ENCODE measurements at regions not wholly inside any gene's neighbourhood (a gene's known extent, or its start where the extent isn't known, plus 50 kb on each side); places are given as distances from the start of the nearest gene placed in this dataset.
"Not testable (repeated sequence)": the region's sequence is repeated elsewhere in the genome, so short reads cannot be mapped to it uniquely, and the experiment has no call there.

DNA sequence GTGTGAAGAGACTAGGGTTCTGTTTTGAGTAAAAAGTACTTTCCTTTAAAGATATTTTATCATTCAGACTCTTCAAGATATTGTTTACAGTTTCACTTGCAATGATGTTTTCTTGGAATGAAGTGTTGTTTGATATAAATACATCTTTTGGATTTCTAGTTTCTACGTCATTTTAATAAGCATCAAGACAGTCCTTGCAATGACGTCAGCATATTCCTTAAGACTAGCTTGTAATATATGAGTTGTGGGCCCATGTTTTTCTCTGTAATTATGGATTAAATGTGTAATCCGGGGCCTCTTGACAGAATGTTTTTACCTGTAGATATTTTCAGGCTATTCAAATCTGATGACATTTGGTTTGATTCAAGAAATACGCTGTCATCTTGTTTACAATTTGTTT lies 66.1 kb downstream of the RBMX2 start:
- Histone ChIP-seq H3K27me3 (ENCODE audit: control insufficient read depth in 1 of 2, insufficient read depth in 2 of 2, low read length in 2 of 2) (no peaks in the 10 kb centered on the region), H3K27ac (ENCODE audit: low read depth in 2 of 2, low read length in 1 of 2) (no peak overlapping the region), H3K36me3 (ENCODE audit: control insufficient read depth in 2 of 2, insufficient read depth in 2 of 2, low read length in 1 of 2) (no peaks in the 10 kb centered on the region), H3K4me3 (ENCODE audit: low read depth in 1 of 2, low read length in 2 of 2) (no peak overlapping the region), H3K9me3 (ENCODE audit: control insufficient read depth in 2 of 2, insufficient read depth in 1 of 2, low read depth in 1 of 2, low read length in 1 of 2) (no peaks in the 10 kb centered on the region), H3K4me1 (ENCODE audit: control insufficient read depth in 2 of 2, insufficient read depth in 2 of 2, low read length in 1 of 2) (no peaks in the 10 kb centered on the region)
- 84 to 85% methylated on average over 4 of the region's 4 CpGs for WGBS, 2 donors

DNA sequence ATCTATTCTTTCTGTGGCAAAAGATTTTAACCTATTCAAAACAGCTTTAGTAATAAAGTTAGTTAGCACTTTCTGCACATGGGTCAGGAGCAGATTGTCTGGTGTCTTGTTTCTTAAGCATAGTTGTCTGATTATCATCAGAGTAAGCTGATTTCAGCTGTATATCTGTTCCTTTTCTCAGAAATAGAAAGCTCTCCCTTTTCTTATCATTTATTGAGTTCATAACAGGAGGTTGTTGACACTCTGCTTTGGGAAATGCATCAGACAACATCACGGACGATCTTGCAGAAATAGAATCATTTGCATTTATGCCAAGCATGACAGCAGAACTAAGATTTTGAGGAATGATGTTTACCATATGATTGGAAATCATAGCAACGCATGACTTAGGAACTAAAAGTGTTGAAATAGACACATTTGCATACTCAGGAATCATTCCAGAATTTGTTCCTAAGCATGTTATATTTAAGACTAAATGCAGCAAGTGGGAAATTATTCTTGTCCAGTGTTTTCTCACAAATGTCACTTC lies 66.7 kb downstream of the RBMX2 start:
- Histone ChIP-seq H3K4me1 (ENCODE audit: control insufficient read depth in 2 of 2, insufficient read depth in 2 of 2, low read length in 1 of 2) (no peaks in the 10 kb centered on the region), H3K36me3 (ENCODE audit: control insufficient read depth in 2 of 2, insufficient read depth in 2 of 2, low read length in 1 of 2) (no peaks in the 10 kb centered on the region), H3K4me3 (ENCODE audit: low read depth in 1 of 2, low read length in 2 of 2) (no peak overlapping the region), H3K9me3 (ENCODE audit: control insufficient read depth in 2 of 2, insufficient read depth in 1 of 2, low read depth in 1 of 2, low read length in 1 of 2) (no peaks in the 10 kb centered on the region), H3K27me3 (ENCODE audit: control insufficient read depth in 1 of 2, insufficient read depth in 2 of 2, low read length in 2 of 2) (no peaks in the 10 kb centered on the region), H3K27ac (ENCODE audit: low read depth in 2 of 2, low read length in 1 of 2) (no peak overlapping the region)
- WGBS, 2 donors = 62 to 69% methylated on average over 3 of the region's 3 CpGs

DNA sequence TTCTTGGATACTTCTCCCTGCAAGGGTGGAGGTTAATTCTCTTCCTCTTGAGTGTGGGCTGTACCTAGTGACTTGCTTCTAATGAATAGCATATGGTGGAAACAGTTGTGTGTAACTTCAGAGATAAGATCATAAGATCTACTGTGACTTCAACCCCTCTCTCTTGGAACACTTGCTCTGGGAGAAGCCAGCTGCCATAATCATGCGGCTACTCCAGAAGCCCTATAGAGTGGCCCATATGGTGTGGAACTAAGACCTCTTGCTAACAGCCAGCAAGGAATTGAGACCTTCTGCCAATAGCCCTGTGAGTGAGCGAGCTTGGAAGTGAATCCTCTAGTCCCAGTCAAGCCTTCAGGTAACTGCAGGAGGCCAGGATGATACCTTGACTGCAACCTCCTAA lies 81.1 kb downstream of the RBMX2 start:
- no peaks in the 10 kb centered on the region for H3K36me3 ChIP-seq (ENCODE audit: control insufficient read depth in 2 of 2, insufficient read depth in 2 of 2, low read length in 1 of 2)
- H3K27me3 ChIP-seq (ENCODE audit: control insufficient read depth in 1 of 2, insufficient read depth in 2 of 2, low read length in 2 of 2) = no peaks in the 10 kb centered on the region
- H3K4me3 ChIP-seq (ENCODE audit: low read depth in 1 of 2, low read length in 2 of 2) = no peak overlapping the region
- no peaks in the 10 kb centered on the region for H3K9me3 ChIP-seq (ENCODE audit: control insufficient read depth in 2 of 2, insufficient read depth in 1 of 2, low read depth in 1 of 2, low read length in 1 of 2)
- H3K4me1 ChIP-seq (ENCODE audit: control insufficient read depth in 2 of 2, insufficient read depth in 2 of 2, low read length in 1 of 2) = no peaks in the 10 kb centered on the region
- H3K27ac ChIP-seq (ENCODE audit: low read depth in 2 of 2, low read length in 1 of 2) = no peak overlapping the region
- 69 to 80% methylated on average over 2 of the region's 2 CpGs for WGBS, 2 donors

DNA sequence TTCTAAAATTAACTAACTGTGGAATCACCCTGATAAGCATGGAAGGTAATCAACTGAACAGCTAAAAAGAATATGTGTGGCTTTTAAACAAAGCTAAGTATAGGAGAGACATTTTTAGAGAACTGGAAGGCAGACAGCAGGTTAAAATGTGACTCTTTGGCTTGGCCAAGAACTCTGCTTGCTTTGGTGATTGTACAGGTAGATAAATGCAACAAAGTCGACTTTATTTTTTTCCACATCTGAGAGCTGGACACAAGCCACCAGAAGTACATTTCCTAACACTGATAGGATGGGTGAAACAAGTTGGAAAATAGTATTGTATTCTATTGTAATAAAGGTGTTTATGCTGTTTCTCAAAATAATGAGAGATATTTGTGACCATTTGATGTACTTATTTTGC lies 84.1 kb downstream of the RBMX2 start:
- Histone ChIP-seq H3K27ac (ENCODE audit: low read depth in 2 of 2, low read length in 1 of 2) (no peak overlapping the region), H3K27me3 (ENCODE audit: control insufficient read depth in 1 of 2, insufficient read depth in 2 of 2, low read length in 2 of 2) (no peaks in the 10 kb centered on the region), H3K9me3 (ENCODE audit: control insufficient read depth in 2 of 2, insufficient read depth in 1 of 2, low read depth in 1 of 2, low read length in 1 of 2) (no peaks in the 10 kb centered on the region), H3K4me1 (ENCODE audit: control insufficient read depth in 2 of 2, insufficient read depth in 2 of 2, low read length in 1 of 2) (no peaks in the 10 kb centered on the region), H3K36me3 (ENCODE audit: control insufficient read depth in 2 of 2, insufficient read depth in 2 of 2, low read length in 1 of 2) (no peaks in the 10 kb centered on the region), H3K4me3 (ENCODE audit: low read depth in 1 of 2, low read length in 2 of 2) (no peak overlapping the region)
- 48 to 71% methylated on average over 1 of the region's 1 CpG for WGBS, 2 donors

DNA sequence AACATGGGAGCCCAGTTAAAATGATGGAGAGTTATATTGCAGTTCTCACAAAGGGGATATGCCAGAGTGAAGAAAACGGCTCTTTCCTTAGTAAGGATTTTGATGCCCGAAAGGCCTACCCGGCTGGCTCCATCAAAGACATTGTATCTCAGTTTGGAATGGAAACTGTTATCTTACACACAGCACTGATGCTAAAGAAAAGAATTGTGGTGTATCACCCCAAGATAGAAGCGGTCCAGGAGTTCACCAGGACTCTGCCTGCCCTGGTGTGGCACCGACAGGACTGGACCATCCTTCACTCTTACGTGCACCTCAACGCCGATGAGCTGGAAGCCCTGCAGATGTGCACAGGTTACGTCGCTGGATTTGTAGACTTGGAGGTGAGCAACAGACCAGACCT lies 93.7 kb downstream of the RBMX2 start:
- H3K27ac ChIP-seq (ENCODE audit: low read depth in 2 of 2, low read length in 1 of 2); H3K9me3 ChIP-seq (ENCODE audit: control insufficient read depth in 2 of 2, insufficient read depth in 1 of 2, low read depth in 1 of 2, low read length in 1 of 2); H3K4me3 ChIP-seq (ENCODE audit: low read depth in 1 of 2, low read length in 2 of 2); H3K36me3 ChIP-seq (ENCODE audit: control insufficient read depth in 2 of 2, insufficient read depth in 2 of 2, low read length in 1 of 2); H3K27me3 ChIP-seq (ENCODE audit: control insufficient read depth in 1 of 2, insufficient read depth in 2 of 2, low read length in 2 of 2); H3K4me1 ChIP-seq (ENCODE audit: control insufficient read depth in 2 of 2, insufficient read depth in 2 of 2, low read length in 1 of 2): not testable (repeated sequence)
- WGBS, 2 donors = 89 to 94% methylated on average over 10 of the region's 10 CpGs

DNA sequence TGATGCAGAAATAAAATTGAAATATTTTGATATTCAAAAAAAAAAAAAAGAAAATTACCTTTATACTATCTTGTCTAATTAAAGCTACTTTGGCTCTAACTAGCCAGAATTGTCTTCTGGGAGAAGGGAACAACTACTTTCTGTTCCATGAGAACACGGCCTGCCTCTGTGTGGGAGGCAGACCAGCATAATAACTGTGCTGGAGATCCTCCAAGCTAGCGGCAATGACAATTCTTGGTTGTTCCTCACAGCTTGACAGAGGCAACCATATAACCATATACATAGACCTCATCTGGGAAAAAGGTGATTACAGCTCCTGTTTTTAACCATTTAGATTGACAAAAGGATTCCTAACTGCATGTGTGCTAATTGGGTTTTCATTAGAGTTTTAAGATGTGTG lies 95.7 kb downstream of the RBMX2 start:
- H3K27ac ChIP-seq (ENCODE audit: low read depth in 2 of 2, low read length in 1 of 2) = no peak overlapping the region
- no peaks in the 10 kb centered on the region for H3K36me3 ChIP-seq (ENCODE audit: control insufficient read depth in 2 of 2, insufficient read depth in 2 of 2, low read length in 1 of 2)
- H3K4me1 ChIP-seq (ENCODE audit: control insufficient read depth in 2 of 2, insufficient read depth in 2 of 2, low read length in 1 of 2) = no peaks in the 10 kb centered on the region
- peaks cover 0 to 4% of the 10 kb centered on the region in 2 donors for H3K27me3 ChIP-seq (ENCODE audit: control insufficient read depth in 1 of 2, insufficient read depth in 2 of 2, low read length in 2 of 2)
- no peak overlapping the region for H3K4me3 ChIP-seq (ENCODE audit: low read depth in 1 of 2, low read length in 2 of 2)
- H3K9me3 ChIP-seq (ENCODE audit: control insufficient read depth in 2 of 2, insufficient read depth in 1 of 2, low read depth in 1 of 2, low read length in 1 of 2) = no peaks in the 10 kb centered on the region
- WGBS, 2 donors = 39 to 62% methylated on average over 2 of the region's 2 CpGs

DNA sequence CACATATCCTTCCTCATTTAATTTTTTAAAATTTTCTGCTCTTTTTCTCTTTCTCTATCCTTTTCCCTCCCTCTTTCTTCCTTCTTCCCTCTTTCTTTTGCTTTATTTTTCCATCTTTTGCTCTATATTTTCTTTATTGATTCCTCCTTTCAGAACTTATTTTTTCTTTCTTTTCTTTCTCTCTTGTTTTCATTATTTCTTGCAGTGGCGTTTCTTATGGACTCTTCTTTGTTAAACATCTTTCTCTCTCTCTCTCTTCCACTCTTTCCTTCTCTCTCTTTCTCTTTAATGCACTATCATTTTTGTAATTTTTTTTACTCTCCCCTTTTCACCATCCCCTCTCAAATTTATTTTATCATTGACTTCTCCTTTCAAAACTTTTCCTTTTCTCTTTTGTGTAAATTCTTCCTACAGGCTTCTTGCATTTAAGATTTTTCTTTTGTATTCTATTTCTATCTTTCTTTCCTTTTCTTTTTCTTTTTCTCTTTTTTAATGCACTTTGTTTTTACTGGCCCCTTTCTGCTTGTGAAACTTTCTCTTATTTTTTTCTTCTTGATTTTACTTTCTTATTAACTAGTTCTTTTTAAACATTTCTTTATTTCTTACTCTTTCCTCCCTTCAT lies 97.0 kb downstream of the RBMX2 start:
- Histone ChIP-seq H3K27ac (ENCODE audit: low read depth in 2 of 2, low read length in 1 of 2) (no peak overlapping the region), H3K9me3 (ENCODE audit: control insufficient read depth in 2 of 2, insufficient read depth in 1 of 2, low read depth in 1 of 2, low read length in 1 of 2) (no peaks in the 10 kb centered on the region), H3K36me3 (ENCODE audit: control insufficient read depth in 2 of 2, insufficient read depth in 2 of 2, low read length in 1 of 2) (no peaks in the 10 kb centered on the region), H3K4me3 (ENCODE audit: low read depth in 1 of 2, low read length in 2 of 2) (no peak overlapping the region), H3K27me3 (ENCODE audit: control insufficient read depth in 1 of 2, insufficient read depth in 2 of 2, low read length in 2 of 2) (no peaks in the 10 kb centered on the region), H3K4me1 (ENCODE audit: control insufficient read depth in 2 of 2, insufficient read depth in 2 of 2, low read length in 1 of 2) (no peaks in the 10 kb centered on the region)
- WGBS, 2 donors = 65 to 76% methylated on average over 1 of the region's 1 CpG

DNA sequence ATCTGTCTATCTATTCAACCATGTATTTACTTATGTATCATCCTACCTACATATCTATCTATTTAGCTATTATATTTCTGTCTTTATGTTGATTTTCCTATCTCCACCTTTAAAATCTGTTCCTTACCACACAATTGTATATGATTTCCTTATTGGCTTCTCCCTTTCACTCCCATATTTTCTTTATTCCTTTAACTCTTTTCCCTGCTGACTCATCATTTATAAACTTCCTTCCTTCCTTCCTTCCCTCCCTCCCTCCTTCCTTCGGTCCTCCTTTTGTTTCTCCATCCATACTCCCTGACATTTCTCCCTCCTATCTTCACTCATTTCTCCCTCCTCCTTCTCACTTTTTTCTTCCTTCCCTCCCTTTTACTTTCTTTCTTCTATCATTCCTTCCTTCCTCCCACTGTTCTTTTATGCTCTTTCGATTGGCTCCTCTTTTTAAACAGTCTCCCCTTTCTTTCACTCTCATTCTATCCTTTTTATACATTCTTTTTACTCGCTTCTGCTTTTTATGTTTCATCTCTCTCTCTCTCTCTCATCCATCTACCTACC lies 100.3 kb downstream of the RBMX2 start:
- Histone ChIP-seq H3K36me3 (ENCODE audit: control insufficient read depth in 2 of 2, insufficient read depth in 2 of 2, low read length in 1 of 2) (no peaks in the 10 kb centered on the region), H3K27ac (ENCODE audit: low read depth in 2 of 2, low read length in 1 of 2) (no peak overlapping the region), H3K27me3 (ENCODE audit: control insufficient read depth in 1 of 2, insufficient read depth in 2 of 2, low read length in 2 of 2) (no peaks in the 10 kb centered on the region), H3K9me3 (ENCODE audit: control insufficient read depth in 2 of 2, insufficient read depth in 1 of 2, low read depth in 1 of 2, low read length in 1 of 2) (no peaks in the 10 kb centered on the region), H3K4me3 (ENCODE audit: low read depth in 1 of 2, low read length in 2 of 2) (no peak overlapping the region), H3K4me1 (ENCODE audit: control insufficient read depth in 2 of 2, insufficient read depth in 2 of 2, low read length in 1 of 2) (no peaks in the 10 kb centered on the region)
- 64 to 70% methylated on average over 3 of the region's 3 CpGs for WGBS, 2 donors

DNA sequence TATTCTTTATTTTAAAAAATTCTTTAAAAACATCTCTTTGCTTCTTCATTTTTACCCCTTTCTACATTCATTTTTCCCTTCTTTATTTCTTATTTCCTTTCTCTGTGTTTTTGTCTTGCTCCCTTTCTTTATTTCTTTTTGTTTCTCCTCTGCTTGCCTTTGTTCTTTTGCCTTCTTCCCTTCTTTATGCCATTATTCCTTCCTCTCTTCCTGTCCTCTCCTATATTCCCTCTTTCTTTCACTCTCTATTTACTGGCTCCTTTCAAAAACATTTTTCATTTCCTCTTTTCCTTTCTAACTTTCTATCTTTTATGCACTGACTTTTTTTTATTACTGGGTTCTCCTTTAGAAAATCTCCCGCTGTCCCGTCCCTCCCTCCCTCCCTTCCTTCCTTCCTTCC lies 102.2 kb downstream of the RBMX2 start:
- Histone ChIP-seq H3K4me3 (ENCODE audit: low read depth in 1 of 2, low read length in 2 of 2) (no peak overlapping the region), H3K27me3 (ENCODE audit: control insufficient read depth in 1 of 2, insufficient read depth in 2 of 2, low read length in 2 of 2) (no peaks in the 10 kb centered on the region), H3K9me3 (ENCODE audit: control insufficient read depth in 2 of 2, insufficient read depth in 1 of 2, low read depth in 1 of 2, low read length in 1 of 2) (no peaks in the 10 kb centered on the region), H3K4me1 (ENCODE audit: control insufficient read depth in 2 of 2, insufficient read depth in 2 of 2, low read length in 1 of 2) (no peaks in the 10 kb centered on the region), H3K27ac (ENCODE audit: low read depth in 2 of 2, low read length in 1 of 2) (no peak overlapping the region), H3K36me3 (ENCODE audit: control insufficient read depth in 2 of 2, insufficient read depth in 2 of 2, low read length in 1 of 2) (no peaks in the 10 kb centered on the region)
- 77 to 84% methylated on average over 2 of the region's 2 CpGs for WGBS, 2 donors

DNA sequence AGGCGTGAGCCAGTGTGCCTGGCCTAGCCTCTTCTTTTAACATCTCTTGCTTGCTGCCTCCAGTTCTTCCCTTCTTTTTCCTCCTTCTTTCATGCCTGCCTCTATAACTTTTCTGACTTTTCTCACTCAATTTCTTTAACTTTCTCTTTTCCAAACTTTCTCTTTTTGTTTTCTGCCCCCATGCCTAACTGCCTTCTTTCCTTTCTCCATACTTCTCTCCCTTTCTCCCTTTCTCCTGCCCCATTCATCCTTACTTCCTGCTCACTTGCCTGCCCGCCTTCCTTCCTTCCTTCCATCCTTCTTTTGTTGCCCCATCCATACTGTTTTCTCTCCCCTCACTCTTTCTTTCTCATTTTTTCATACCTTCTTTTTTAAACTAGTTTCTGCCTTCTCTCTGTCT lies 105.2 kb downstream of the RBMX2 start:
- H3K4me1 ChIP-seq (ENCODE audit: control insufficient read depth in 2 of 2, insufficient read depth in 2 of 2, low read length in 1 of 2) = no peaks in the 10 kb centered on the region
- no peak overlapping the region for H3K4me3 ChIP-seq (ENCODE audit: low read depth in 1 of 2, low read length in 2 of 2)
- no peaks in the 10 kb centered on the region for H3K9me3 ChIP-seq (ENCODE audit: control insufficient read depth in 2 of 2, insufficient read depth in 1 of 2, low read depth in 1 of 2, low read length in 1 of 2)
- no peaks in the 10 kb centered on the region for H3K27me3 ChIP-seq (ENCODE audit: control insufficient read depth in 1 of 2, insufficient read depth in 2 of 2, low read length in 2 of 2)
- no peaks in the 10 kb centered on the region for H3K36me3 ChIP-seq (ENCODE audit: control insufficient read depth in 2 of 2, insufficient read depth in 2 of 2, low read length in 1 of 2)
- H3K27ac ChIP-seq (ENCODE audit: low read depth in 2 of 2, low read length in 1 of 2) = no peak overlapping the region
- WGBS, 2 donors = 84 to 89% methylated on average over 2 of the region's 2 CpGs
